ENCODE measurements at regions not wholly inside any gene's neighbourhood (a gene's known extent, or its start where the extent isn't known, plus 50 kb on each side); places are given as distances from the start of the nearest gene placed in this dataset.

GRCh38 chr4:18630218-18631110 lies 608.9 kb upstream of the LCORL start:
- DNase-seq (ENCODE audit: low read depth, low spot score): no peak
- no peak for TF ChIP-seq CTCF (IDR thresholded peaks at IDR 0.05; ENCODE audit: insufficient read depth, low read length, missing control alignments)
- ChIA-PET POLR2A (no interaction called here), CTCF (no interaction called here)
- no peak overlapping the region for H3K4me3 ChIP-seq (ENCODE audit: low read depth, low read length)

- DNase-seq (ENCODE audit: low read depth, low spot score): no peak
- no peak overlapping the region for H3K4me3 ChIP-seq (ENCODE audit: low read depth, low read length)
- ChIA-PET CTCF (no interaction called here), POLR2A (no interaction called here)
- TF ChIP-seq CTCF (IDR thresholded peaks at IDR 0.05; ENCODE audit: insufficient read depth, low read length, missing control alignments): no peak
Observed at GRCh38 chr4:18627447-18628005, 606.0 kb upstream of the LCORL start.

GRCh38 chr4:18626996-18627395 lies 605.4 kb upstream of the LCORL start:
- DNase-seq (ENCODE audit: low read depth, low spot score): no peak
- CTCF ChIA-PET: no interaction called here
- TF ChIP-seq CTCF (IDR thresholded peaks at IDR 0.05; ENCODE audit: insufficient read depth, low read length, missing control alignments): no peak
- POLR2A ChIA-PET: no interaction called here
- H3K4me3 ChIP-seq (ENCODE audit: low read depth, low read length): no peak overlapping the region

GRCh38 chr4:18626366-18626765 lies 604.8 kb upstream of the LCORL start:
- POLR2A ChIA-PET: no interaction called here
- TF ChIP-seq CTCF (IDR thresholded peaks at IDR 0.05; ENCODE audit: insufficient read depth, low read length, missing control alignments): no peak
- CTCF ChIA-PET: no interaction called here
- H3K4me3 ChIP-seq (ENCODE audit: low read depth, low read length): no peak overlapping the region
- DNase-seq (ENCODE audit: low read depth, low spot score): no peak

GRCh38 chr4:18621186-18621585 lies 599.6 kb upstream of the LCORL start:
- DNase-seq (ENCODE audit: low read depth, low spot score): no peak
- CTCF ChIA-PET: no interaction called here
- H3K4me3 ChIP-seq (ENCODE audit: low read depth, low read length): no peak overlapping the region
- POLR2A ChIA-PET: no interaction called here
- no peak for TF ChIP-seq CTCF (IDR thresholded peaks at IDR 0.05; ENCODE audit: insufficient read depth, low read length, missing control alignments)

GRCh38 chr4:18616720-18617119 lies 595.2 kb upstream of the LCORL start:
- ChIA-PET CTCF (no interaction called here), POLR2A (no interaction called here)
- no peak overlapping the region for H3K4me3 ChIP-seq (ENCODE audit: low read depth, low read length)
- TF ChIP-seq CTCF (IDR thresholded peaks at IDR 0.05; ENCODE audit: insufficient read depth, low read length, missing control alignments): no peak
- DNase-seq (ENCODE audit: low read depth, low spot score): no peak

All from AG04449 (cell line).